ENCODE measurements at regions not wholly inside any gene's neighbourhood (a gene's known extent, or its start where the extent isn't known, plus 50 kb on each side); places are given as distances from the start of the nearest gene placed in this dataset.

DNA sequence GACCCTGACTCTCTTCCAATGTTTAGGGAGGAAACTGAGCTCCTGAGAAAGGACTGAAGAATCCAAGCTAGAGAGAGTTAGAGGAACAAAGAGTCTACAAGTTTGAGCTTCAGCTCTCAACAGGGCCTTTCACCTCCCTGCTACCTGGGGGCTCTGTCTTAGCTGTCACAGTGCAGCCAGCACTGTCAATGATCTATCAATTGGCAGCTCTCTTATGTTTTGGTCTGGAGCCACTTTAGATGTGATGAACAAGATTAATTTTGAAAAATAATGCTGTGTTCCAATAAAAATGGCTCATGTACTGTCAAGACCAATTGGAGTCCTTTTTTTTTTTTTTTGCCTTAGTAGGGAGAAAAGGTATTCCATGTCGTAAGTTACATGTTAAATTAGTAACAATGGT lies 215.8 kb upstream of the TRIB2 start:
- H3K27ac ChIP-seq (ENCODE audit: low read length) = no peak overlapping the region
- no peaks in the 10 kb centered on the region for H3K4me1 ChIP-seq (ENCODE audit: control insufficient read depth, insufficient read depth, low read length)
- H3K9me3 ChIP-seq (ENCODE audit: control insufficient read depth in 2 of 2, low read length in 2 of 2) = no peaks in the 10 kb centered on the region
- H3K4me3 ChIP-seq (ENCODE audit: low read length in 2 of 2) = no peak overlapping the region
- no peak overlapping the region for H3K9ac ChIP-seq (ENCODE audit: low read length in 2 of 2)
- no peaks in the 10 kb centered on the region for H3K36me3 ChIP-seq (ENCODE audit: control insufficient read depth in 2 of 2, insufficient read depth in 2 of 2, low read length in 2 of 2)
- H3K27me3 ChIP-seq (ENCODE audit: control insufficient read depth in 1 of 2, insufficient read depth in 2 of 2, low read length in 2 of 2) = no peaks in the 10 kb centered on the region

DNA sequence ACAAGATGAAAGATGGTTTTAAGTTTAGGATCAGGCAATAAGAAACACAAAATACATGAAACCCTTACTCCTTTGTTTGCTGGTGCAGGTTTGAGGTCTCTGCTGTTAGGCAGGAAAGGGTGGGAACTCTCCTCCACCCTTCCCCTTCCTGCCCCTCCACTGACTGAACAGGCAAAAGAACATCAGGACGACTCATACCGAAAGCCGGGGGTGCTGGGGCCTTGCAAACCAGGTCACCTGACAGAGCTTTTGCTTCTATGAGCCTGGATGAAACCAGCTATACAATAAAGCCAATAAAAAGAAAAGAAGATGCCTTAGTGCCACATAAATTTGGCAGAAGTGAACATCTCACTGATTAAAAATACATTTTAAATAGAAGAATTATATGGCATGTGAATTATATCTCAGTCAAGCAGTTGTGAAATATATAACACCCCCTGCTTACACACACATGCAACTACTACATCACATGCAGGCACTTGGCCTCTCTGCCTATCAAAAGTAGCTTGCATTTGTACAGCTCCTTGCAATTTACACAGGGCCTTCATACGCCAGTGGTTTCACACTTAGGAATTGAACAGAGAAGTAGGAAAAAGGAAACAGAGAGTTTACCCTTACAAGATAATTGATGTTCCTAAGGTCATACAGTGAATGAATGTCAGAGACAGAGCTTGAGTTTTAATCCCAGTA lies 215.1 kb upstream of the TRIB2 start:
- H3K4me1 ChIP-seq (ENCODE audit: control insufficient read depth, insufficient read depth, low read length) = no peaks in the 10 kb centered on the region
- no peaks in the 10 kb centered on the region for H3K27me3 ChIP-seq (ENCODE audit: control insufficient read depth in 1 of 2, insufficient read depth in 2 of 2, low read length in 2 of 2)
- H3K9ac ChIP-seq (ENCODE audit: low read length in 2 of 2) = no peak overlapping the region
- no peaks in the 10 kb centered on the region for H3K9me3 ChIP-seq (ENCODE audit: control insufficient read depth in 2 of 2, low read length in 2 of 2)
- no peaks in the 10 kb centered on the region for H3K36me3 ChIP-seq (ENCODE audit: control insufficient read depth in 2 of 2, insufficient read depth in 2 of 2, low read length in 2 of 2)
- H3K4me3 ChIP-seq (ENCODE audit: low read length in 2 of 2) = no peak overlapping the region
- no peak overlapping the region for H3K27ac ChIP-seq (ENCODE audit: low read length)

DNA sequence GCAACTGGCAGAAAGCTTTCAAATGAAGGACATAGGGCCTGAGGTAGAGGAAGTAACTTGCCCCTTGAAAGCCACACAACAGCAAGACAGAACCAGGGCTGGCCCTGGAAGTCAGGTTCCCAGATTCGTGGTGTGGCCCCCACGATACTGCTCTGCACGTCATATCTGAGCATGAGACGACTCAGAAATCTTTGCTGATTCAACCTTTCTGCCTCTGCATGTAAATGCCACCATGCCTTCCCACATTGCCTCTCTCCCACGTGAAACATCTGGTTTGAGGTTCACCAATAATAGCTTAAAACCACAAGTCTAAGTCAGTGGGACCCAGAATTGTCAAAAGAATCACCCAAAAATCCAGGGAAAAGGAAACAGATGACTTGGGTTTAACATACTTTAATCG lies 214.0 kb upstream of the TRIB2 start:
- Histone ChIP-seq H3K9ac (ENCODE audit: low read length in 2 of 2) (no peak overlapping the region), H3K9me3 (ENCODE audit: control insufficient read depth in 2 of 2, low read length in 2 of 2) (no peaks in the 10 kb centered on the region), H3K4me1 (ENCODE audit: control insufficient read depth, insufficient read depth, low read length) (no peaks in the 10 kb centered on the region), H3K36me3 (ENCODE audit: control insufficient read depth in 2 of 2, insufficient read depth in 2 of 2, low read length in 2 of 2) (no peaks in the 10 kb centered on the region), H3K4me3 (ENCODE audit: low read length in 2 of 2) (no peak overlapping the region), H3K27ac (ENCODE audit: low read length) (no peak overlapping the region), H3K27me3 (ENCODE audit: control insufficient read depth in 1 of 2, insufficient read depth in 2 of 2, low read length in 2 of 2) (no peaks in the 10 kb centered on the region)

DNA sequence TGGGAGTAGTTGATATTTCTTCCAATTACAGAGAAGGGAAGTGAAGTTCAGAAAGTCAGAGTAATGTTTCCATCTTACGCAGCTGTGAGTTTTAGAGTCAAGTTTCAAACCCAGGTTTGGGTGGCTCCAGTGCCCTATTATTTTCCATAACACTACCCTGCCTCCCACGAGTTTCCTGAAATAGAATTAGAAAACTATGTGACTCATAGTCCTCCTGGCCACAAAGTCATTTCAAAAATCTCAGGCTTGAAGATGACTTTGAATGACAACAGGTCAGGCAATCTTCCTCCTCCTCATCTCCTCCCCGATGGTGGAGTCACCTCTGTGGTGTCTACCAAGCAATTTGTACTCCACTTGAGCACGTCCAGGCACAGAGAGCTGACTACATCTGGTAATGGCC lies 212.3 kb upstream of the TRIB2 start:
- H3K9ac ChIP-seq (ENCODE audit: low read length in 2 of 2) = no peak overlapping the region
- H3K27me3 ChIP-seq (ENCODE audit: control insufficient read depth in 1 of 2, insufficient read depth in 2 of 2, low read length in 2 of 2) = no peaks in the 10 kb centered on the region
- H3K36me3 ChIP-seq (ENCODE audit: control insufficient read depth in 2 of 2, insufficient read depth in 2 of 2, low read length in 2 of 2) = no peaks in the 10 kb centered on the region
- H3K4me3 ChIP-seq (ENCODE audit: low read length in 2 of 2) = no peak overlapping the region
- no peaks in the 10 kb centered on the region for H3K9me3 ChIP-seq (ENCODE audit: control insufficient read depth in 2 of 2, low read length in 2 of 2)
- no peak overlapping the region for H3K27ac ChIP-seq (ENCODE audit: low read length)
- no peaks in the 10 kb centered on the region for H3K4me1 ChIP-seq (ENCODE audit: control insufficient read depth, insufficient read depth, low read length)

DNA sequence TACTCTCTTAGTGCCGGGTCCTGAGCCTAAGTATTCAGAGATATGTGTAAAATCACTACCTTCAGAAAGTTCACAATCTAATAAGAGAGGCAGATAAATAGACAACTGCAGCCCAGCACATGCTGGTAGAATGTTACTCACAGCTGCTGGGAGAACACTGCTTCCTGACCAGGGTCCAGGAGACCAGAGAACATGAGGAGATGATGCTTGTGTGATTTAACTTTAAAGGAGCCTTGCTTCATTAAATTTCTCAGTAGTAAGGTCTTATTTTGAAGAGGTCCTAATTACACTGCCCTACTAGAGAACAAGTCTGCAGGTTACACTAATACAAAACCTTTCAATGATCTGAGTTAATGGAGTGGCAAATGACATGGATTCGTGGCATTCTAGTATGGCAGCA lies 209.9 kb upstream of the TRIB2 start:
- H3K4me3 ChIP-seq (ENCODE audit: low read length in 2 of 2) = no peak overlapping the region
- no peak overlapping the region for H3K27ac ChIP-seq (ENCODE audit: low read length)
- no peaks in the 10 kb centered on the region for H3K9me3 ChIP-seq (ENCODE audit: control insufficient read depth in 2 of 2, low read length in 2 of 2)
- H3K9ac ChIP-seq (ENCODE audit: low read length in 2 of 2) = no peak overlapping the region
- no peaks in the 10 kb centered on the region for H3K36me3 ChIP-seq (ENCODE audit: control insufficient read depth in 2 of 2, insufficient read depth in 2 of 2, low read length in 2 of 2)
- H3K4me1 ChIP-seq (ENCODE audit: control insufficient read depth, insufficient read depth, low read length) = no peaks in the 10 kb centered on the region
- no peaks in the 10 kb centered on the region for H3K27me3 ChIP-seq (ENCODE audit: control insufficient read depth in 1 of 2, insufficient read depth in 2 of 2, low read length in 2 of 2)

DNA sequence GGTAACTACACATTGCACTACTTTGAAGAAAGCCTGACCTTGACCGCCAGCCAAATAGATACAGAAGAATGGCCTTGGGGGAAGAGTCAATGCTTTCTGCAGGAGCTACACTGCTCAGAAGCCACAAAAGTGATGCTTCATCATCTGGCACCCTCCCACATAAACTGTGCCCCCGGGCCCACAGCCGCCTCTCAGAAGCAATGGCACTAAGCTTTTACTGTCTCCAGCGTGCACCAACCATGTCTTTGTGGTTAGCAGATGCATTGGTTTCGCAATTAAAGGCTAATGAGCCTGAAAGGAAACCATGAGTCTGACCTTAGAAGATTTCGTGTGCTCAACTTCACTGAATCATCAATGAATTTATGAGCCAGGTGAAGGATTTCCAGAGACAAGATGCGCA lies 209.4 kb upstream of the TRIB2 start:
- H3K9me3 ChIP-seq (ENCODE audit: control insufficient read depth in 2 of 2, low read length in 2 of 2) = no peaks in the 10 kb centered on the region
- no peaks in the 10 kb centered on the region for H3K27me3 ChIP-seq (ENCODE audit: control insufficient read depth in 1 of 2, insufficient read depth in 2 of 2, low read length in 2 of 2)
- H3K4me3 ChIP-seq (ENCODE audit: low read length in 2 of 2) = no peak overlapping the region
- H3K27ac ChIP-seq (ENCODE audit: low read length) = no peak overlapping the region
- no peaks in the 10 kb centered on the region for H3K4me1 ChIP-seq (ENCODE audit: control insufficient read depth, insufficient read depth, low read length)
- H3K36me3 ChIP-seq (ENCODE audit: control insufficient read depth in 2 of 2, insufficient read depth in 2 of 2, low read length in 2 of 2) = no peaks in the 10 kb centered on the region
- H3K9ac ChIP-seq (ENCODE audit: low read length in 2 of 2) = no peak overlapping the region

DNA sequence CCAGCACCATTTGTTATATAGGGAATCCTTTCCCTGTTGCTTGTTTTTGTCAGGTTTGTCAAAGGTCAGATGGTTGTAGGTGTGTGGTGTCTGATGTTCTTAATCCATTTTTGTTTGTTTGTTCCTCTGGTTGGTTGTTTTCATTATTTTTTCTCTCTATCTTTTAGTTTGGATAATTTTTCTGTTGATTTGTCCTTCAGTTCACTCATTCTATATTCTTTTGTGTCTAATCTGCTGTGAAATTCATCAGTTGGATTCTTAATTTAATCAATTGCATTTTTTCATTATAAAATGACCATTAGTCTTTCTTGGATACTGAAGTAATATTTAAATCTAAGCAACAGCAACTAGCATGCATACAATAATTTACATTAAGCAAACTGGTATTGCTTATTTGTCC lies 206.7 kb upstream of the TRIB2 start:
- no peaks in the 10 kb centered on the region for H3K4me1 ChIP-seq (ENCODE audit: control insufficient read depth, insufficient read depth, low read length)
- H3K4me3 ChIP-seq (ENCODE audit: low read length in 2 of 2) = no peak overlapping the region
- H3K9me3 ChIP-seq (ENCODE audit: control insufficient read depth in 2 of 2, low read length in 2 of 2) = no peaks in the 10 kb centered on the region
- no peak overlapping the region for H3K27ac ChIP-seq (ENCODE audit: low read length)
- no peak overlapping the region for H3K9ac ChIP-seq (ENCODE audit: low read length in 2 of 2)
- no peaks in the 10 kb centered on the region for H3K27me3 ChIP-seq (ENCODE audit: control insufficient read depth in 1 of 2, insufficient read depth in 2 of 2, low read length in 2 of 2)
- H3K36me3 ChIP-seq (ENCODE audit: control insufficient read depth in 2 of 2, insufficient read depth in 2 of 2, low read length in 2 of 2) = no peaks in the 10 kb centered on the region

DNA sequence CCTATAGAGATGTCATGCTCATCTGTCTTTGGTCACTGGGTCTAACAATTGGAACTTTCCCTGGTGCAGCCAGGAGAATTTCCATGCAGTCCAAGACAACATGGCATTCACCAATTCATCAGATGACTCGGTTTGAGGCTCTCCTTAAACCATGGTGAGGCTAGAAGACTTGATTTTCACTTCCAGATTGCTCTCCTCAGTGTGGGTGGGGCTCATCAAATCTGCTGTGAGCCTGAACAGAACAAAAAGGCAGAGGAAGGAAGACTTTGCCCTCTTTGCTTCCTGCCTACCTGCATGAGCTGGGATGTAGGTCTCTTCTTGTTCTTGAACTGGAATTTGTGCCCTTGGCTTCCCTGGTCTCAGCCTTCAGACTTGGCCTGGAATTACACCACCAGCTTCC lies 203.4 kb upstream of the TRIB2 start:
- Histone ChIP-seq H3K36me3 (ENCODE audit: control insufficient read depth in 2 of 2, insufficient read depth in 2 of 2, low read length in 2 of 2) (no peaks in the 10 kb centered on the region), H3K4me3 (ENCODE audit: low read length in 2 of 2) (no peak overlapping the region), H3K4me1 (ENCODE audit: control insufficient read depth, insufficient read depth, low read length) (no peaks in the 10 kb centered on the region), H3K27ac (ENCODE audit: low read length) (no peak overlapping the region), H3K27me3 (ENCODE audit: control insufficient read depth in 1 of 2, insufficient read depth in 2 of 2, low read length in 2 of 2) (no peaks in the 10 kb centered on the region), H3K9ac (ENCODE audit: low read length in 2 of 2) (no peak overlapping the region), H3K9me3 (ENCODE audit: control insufficient read depth in 2 of 2, low read length in 2 of 2) (no peaks in the 10 kb centered on the region)

DNA sequence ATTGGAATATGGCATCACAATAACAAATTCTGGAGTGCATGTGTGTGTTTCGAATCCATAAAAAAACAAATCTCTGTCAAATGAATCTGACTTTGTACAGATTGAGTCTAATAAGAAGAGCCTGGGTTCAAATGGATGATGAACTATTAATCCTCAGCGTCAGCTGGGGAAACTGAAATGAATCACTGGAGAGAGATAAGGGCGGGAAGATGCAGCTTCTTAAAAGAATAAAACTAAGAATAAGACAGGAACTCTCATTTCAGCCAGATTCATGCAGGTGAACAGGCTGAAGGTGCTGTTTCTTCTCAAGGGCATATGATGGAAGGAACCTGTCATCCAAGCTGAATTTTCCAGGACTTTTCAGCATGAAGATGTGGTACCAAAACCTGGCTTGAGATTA lies 202.6 kb upstream of the TRIB2 start:
- Histone ChIP-seq H3K9ac (ENCODE audit: low read length in 2 of 2) (no peak overlapping the region), H3K27me3 (ENCODE audit: control insufficient read depth in 1 of 2, insufficient read depth in 2 of 2, low read length in 2 of 2) (no peaks in the 10 kb centered on the region), H3K9me3 (ENCODE audit: control insufficient read depth in 2 of 2, low read length in 2 of 2) (no peaks in the 10 kb centered on the region), H3K36me3 (ENCODE audit: control insufficient read depth in 2 of 2, insufficient read depth in 2 of 2, low read length in 2 of 2) (no peaks in the 10 kb centered on the region), H3K4me1 (ENCODE audit: control insufficient read depth, insufficient read depth, low read length) (no peaks in the 10 kb centered on the region), H3K27ac (ENCODE audit: low read length) (no peak overlapping the region), H3K4me3 (ENCODE audit: low read length in 2 of 2) (no peak overlapping the region)

DNA sequence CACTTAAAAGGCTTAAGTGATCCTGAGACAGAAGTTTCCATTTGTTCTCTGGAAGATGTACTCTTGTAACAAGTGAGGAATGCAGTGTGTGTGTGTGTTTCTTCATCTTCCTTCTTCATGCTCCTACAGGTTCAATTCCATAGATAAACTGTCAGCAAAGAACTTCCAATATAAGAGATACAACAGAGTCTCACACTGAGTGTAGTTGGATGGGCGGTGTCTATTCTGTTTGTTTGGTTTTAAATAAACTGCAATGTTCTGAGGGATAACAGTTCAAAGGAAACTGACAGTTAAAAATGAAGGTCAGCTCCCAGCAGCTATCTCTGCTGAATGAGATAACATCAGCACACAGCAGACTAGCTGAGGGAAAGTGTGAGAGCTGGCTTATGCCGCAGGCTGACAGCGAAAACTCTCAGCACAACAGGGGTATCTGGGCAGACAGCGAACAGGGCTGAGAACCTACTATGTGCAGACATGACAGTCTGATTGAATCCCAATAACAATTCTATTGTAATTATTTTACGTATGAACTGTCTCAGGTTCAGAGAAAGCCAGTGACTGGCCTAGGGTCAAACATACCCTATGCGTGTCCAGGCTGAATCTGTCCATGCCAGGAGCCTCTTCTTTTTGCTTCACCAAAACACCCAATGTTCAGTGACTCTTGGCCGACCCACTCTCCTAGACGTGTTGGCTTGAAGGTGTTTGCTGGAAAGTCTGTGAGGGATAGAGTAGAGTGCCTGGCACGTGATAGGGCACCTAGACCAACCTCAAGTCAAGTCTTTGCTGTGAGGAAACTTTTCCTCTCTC lies 201.9 kb upstream of the TRIB2 start:
- H3K27me3 ChIP-seq (ENCODE audit: control insufficient read depth in 1 of 2, insufficient read depth in 2 of 2, low read length in 2 of 2) = no peaks in the 10 kb centered on the region
- H3K9me3 ChIP-seq (ENCODE audit: control insufficient read depth in 2 of 2, low read length in 2 of 2) = no peaks in the 10 kb centered on the region
- no peak overlapping the region for H3K4me3 ChIP-seq (ENCODE audit: low read length in 2 of 2)
- no peak overlapping the region for H3K9ac ChIP-seq (ENCODE audit: low read length in 2 of 2)
- H3K27ac ChIP-seq (ENCODE audit: low read length) = no peak overlapping the region
- no peaks in the 10 kb centered on the region for H3K4me1 ChIP-seq (ENCODE audit: control insufficient read depth, insufficient read depth, low read length)
- H3K36me3 ChIP-seq (ENCODE audit: control insufficient read depth in 2 of 2, insufficient read depth in 2 of 2, low read length in 2 of 2) = no peaks in the 10 kb centered on the region

DNA sequence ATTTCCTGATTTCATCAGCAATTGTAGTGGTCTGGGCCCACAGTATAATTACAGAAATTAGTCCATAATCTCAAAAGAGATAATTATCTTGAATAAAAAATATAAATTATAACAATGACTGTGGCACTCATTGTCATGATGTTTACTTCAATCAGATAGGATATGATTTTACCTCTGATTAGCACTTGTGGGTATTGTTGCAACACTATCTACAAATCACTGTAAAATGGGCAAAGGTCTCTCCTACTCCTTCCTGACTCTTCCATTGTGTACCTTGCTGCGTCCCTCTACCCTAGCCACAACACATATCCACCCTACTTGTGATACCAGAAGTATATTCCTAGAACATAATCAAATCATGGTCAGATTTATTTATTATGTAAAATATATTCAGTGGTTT lies 200.9 kb upstream of the TRIB2 start:
- Histone ChIP-seq H3K9ac (ENCODE audit: low read length in 2 of 2) (no peak overlapping the region), H3K36me3 (ENCODE audit: control insufficient read depth in 2 of 2, insufficient read depth in 2 of 2, low read length in 2 of 2) (no peaks in the 10 kb centered on the region), H3K9me3 (ENCODE audit: control insufficient read depth in 2 of 2, low read length in 2 of 2) (no peaks in the 10 kb centered on the region), H3K27me3 (ENCODE audit: control insufficient read depth in 1 of 2, insufficient read depth in 2 of 2, low read length in 2 of 2) (no peaks in the 10 kb centered on the region), H3K27ac (ENCODE audit: low read length) (no peak overlapping the region), H3K4me1 (ENCODE audit: control insufficient read depth, insufficient read depth, low read length) (no peaks in the 10 kb centered on the region), H3K4me3 (ENCODE audit: low read length in 2 of 2) (no peak overlapping the region)

Measured in stomach smooth muscle (tissue), 2 donors.